ENCODE measurements at regions not wholly inside any gene's neighbourhood (a gene's known extent, or its start where the extent isn't known, plus 50 kb on each side); places are given as distances from the start of the nearest gene placed in this dataset.

- DNase-seq, result no peak
- POLR2A ChIA-PET, result no interaction called here
- Histone ChIP-seq H3K4me3 (ENCODE audit: control insufficient read depth in 1 of 7, extremely low read depth in 1 of 7, insufficient read depth in 4 of 7, low read depth in 2 of 7, low read length in 6 of 7) (no peak overlapping the region), H3K36me3 (ENCODE audit: control insufficient read depth in 4 of 4, insufficient read depth in 4 of 4, low read length in 3 of 4) (no peaks in the 10 kb centered on the region), H3K27ac (ENCODE audit: insufficient read depth in 1 of 2, low read depth in 1 of 2, low read length in 2 of 2, poor library complexity in 1 of 2, severe bottlenecking in 2 of 2) (no peak overlapping the region), H3K4me1 (ENCODE audit: control extremely low read depth in 1 of 4, control insufficient read depth in 4 of 4, insufficient read depth in 4 of 4, low read length in 3 of 4) (no peaks in the 10 kb centered on the region), H3K27me3 (replicated peaks in 2 of 5; ENCODE audit: control insufficient read depth in 4 of 5, insufficient read depth in 5 of 5, low read length in 4 of 5) (no peaks in the 10 kb centered on the region), H3K9me3 (ENCODE audit: control extremely low read depth in 1 of 5, control insufficient read depth in 4 of 5, insufficient read depth in 2 of 5, low read depth in 1 of 5, low read length in 4 of 5) (no peaks in the 10 kb centered on the region)
- CTCF ChIA-PET, result no interaction called here
- WGBS (ENCODE audit: insufficient coverage), result 100% methylated on average over 1 of the region's 3 CpGs
Observed at GRCh38 chr20:52592567-52592966, 379.6 kb upstream of the TSHZ2 start.

- WGBS (ENCODE audit: insufficient coverage), result 90% methylated on average over 2 of the region's 2 CpGs
- H3K27ac ChIP-seq (ENCODE audit: insufficient read depth in 1 of 2, low read depth in 1 of 2, low read length in 2 of 2, poor library complexity in 1 of 2, severe bottlenecking in 2 of 2), result no peak overlapping the region
- no peaks in the 10 kb centered on the region for H3K27me3 ChIP-seq (replicated peaks in 2 of 5; ENCODE audit: control insufficient read depth in 4 of 5, insufficient read depth in 5 of 5, low read length in 4 of 5)
- H3K36me3 ChIP-seq (ENCODE audit: control insufficient read depth in 4 of 4, insufficient read depth in 4 of 4, low read length in 3 of 4), result no peaks in the 10 kb centered on the region
- DNase-seq, result no peak
- no peaks in the 10 kb centered on the region for H3K4me1 ChIP-seq (ENCODE audit: control extremely low read depth in 1 of 4, control insufficient read depth in 4 of 4, insufficient read depth in 4 of 4, low read length in 3 of 4)
- no peaks in the 10 kb centered on the region for H3K9me3 ChIP-seq (ENCODE audit: control extremely low read depth in 1 of 5, control insufficient read depth in 4 of 5, insufficient read depth in 2 of 5, low read depth in 1 of 5, low read length in 4 of 5)
- no peak overlapping the region for H3K4me3 ChIP-seq (ENCODE audit: control insufficient read depth in 1 of 7, extremely low read depth in 1 of 7, insufficient read depth in 4 of 7, low read depth in 2 of 7, low read length in 6 of 7)
- CTCF ChIA-PET, result no interaction called here
- POLR2A ChIA-PET, result no interaction called here
Observed at GRCh38 chr20:52590100-52590499, 382.1 kb upstream of the TSHZ2 start.

GRCh38 chr20:52589251-52589812 is 382.8 kb upstream of the TSHZ2 start:
- ChIA-PET CTCF (no interaction called here), POLR2A (no interaction called here)
- 92% methylated on average over 3 of the region's 3 CpGs for WGBS (ENCODE audit: insufficient coverage)
- DNase-seq, result no peak
- Histone ChIP-seq H3K36me3 (ENCODE audit: control insufficient read depth in 4 of 4, insufficient read depth in 4 of 4, low read length in 3 of 4) (no peaks in the 10 kb centered on the region), H3K4me1 (ENCODE audit: control extremely low read depth in 1 of 4, control insufficient read depth in 4 of 4, insufficient read depth in 4 of 4, low read length in 3 of 4) (no peaks in the 10 kb centered on the region), H3K27ac (ENCODE audit: insufficient read depth in 1 of 2, low read depth in 1 of 2, low read length in 2 of 2, poor library complexity in 1 of 2, severe bottlenecking in 2 of 2) (no peak overlapping the region), H3K27me3 (replicated peaks in 2 of 5; ENCODE audit: control insufficient read depth in 4 of 5, insufficient read depth in 5 of 5, low read length in 4 of 5) (no peaks in the 10 kb centered on the region), H3K4me3 (ENCODE audit: control insufficient read depth in 1 of 7, extremely low read depth in 1 of 7, insufficient read depth in 4 of 7, low read depth in 2 of 7, low read length in 6 of 7) (no peak overlapping the region), H3K9me3 (ENCODE audit: control extremely low read depth in 1 of 5, control insufficient read depth in 4 of 5, insufficient read depth in 2 of 5, low read depth in 1 of 5, low read length in 4 of 5) (no peaks in the 10 kb centered on the region)

- H3K9me3 ChIP-seq (ENCODE audit: control extremely low read depth in 1 of 5, control insufficient read depth in 4 of 5, insufficient read depth in 2 of 5, low read depth in 1 of 5, low read length in 4 of 5), result no peaks in the 10 kb centered on the region
- no peak overlapping the region for H3K4me3 ChIP-seq (ENCODE audit: control insufficient read depth in 1 of 7, extremely low read depth in 1 of 7, insufficient read depth in 4 of 7, low read depth in 2 of 7, low read length in 6 of 7)
- CTCF ChIA-PET, result no interaction called here
- no peaks in the 10 kb centered on the region for H3K36me3 ChIP-seq (ENCODE audit: control insufficient read depth in 4 of 4, insufficient read depth in 4 of 4, low read length in 3 of 4)
- POLR2A ChIA-PET, result no interaction called here
- H3K4me1 ChIP-seq (ENCODE audit: control extremely low read depth in 1 of 4, control insufficient read depth in 4 of 4, insufficient read depth in 4 of 4, low read length in 3 of 4), result no peaks in the 10 kb centered on the region
- no peaks in the 10 kb centered on the region for H3K27me3 ChIP-seq (replicated peaks in 2 of 5; ENCODE audit: control insufficient read depth in 4 of 5, insufficient read depth in 5 of 5, low read length in 4 of 5)
- no peak overlapping the region for H3K27ac ChIP-seq (ENCODE audit: insufficient read depth in 1 of 2, low read depth in 1 of 2, low read length in 2 of 2, poor library complexity in 1 of 2, severe bottlenecking in 2 of 2)
- DNase-seq, result no peak
Observed at GRCh38 chr20:52586660-52587059, 385.5 kb upstream of the TSHZ2 start.

- ChIA-PET CTCF (no interaction called here), POLR2A (no interaction called here)
- WGBS (ENCODE audit: insufficient coverage), result no CpG with 5 or more reads among the region's 2 CpGs
- no peak for DNase-seq
- H3K4me3 ChIP-seq (ENCODE audit: control insufficient read depth in 1 of 7, extremely low read depth in 1 of 7, insufficient read depth in 4 of 7, low read depth in 2 of 7, low read length in 6 of 7), result no peak overlapping the region
- H3K9me3 ChIP-seq (ENCODE audit: control extremely low read depth in 1 of 5, control insufficient read depth in 4 of 5, insufficient read depth in 2 of 5, low read depth in 1 of 5, low read length in 4 of 5), result no peaks in the 10 kb centered on the region
- no peaks in the 10 kb centered on the region for H3K27me3 ChIP-seq (replicated peaks in 2 of 5; ENCODE audit: control insufficient read depth in 4 of 5, insufficient read depth in 5 of 5, low read length in 4 of 5)
- no peaks in the 10 kb centered on the region for H3K4me1 ChIP-seq (ENCODE audit: control extremely low read depth in 1 of 4, control insufficient read depth in 4 of 4, insufficient read depth in 4 of 4, low read length in 3 of 4)
- no peak overlapping the region for H3K27ac ChIP-seq (ENCODE audit: insufficient read depth in 1 of 2, low read depth in 1 of 2, low read length in 2 of 2, poor library complexity in 1 of 2, severe bottlenecking in 2 of 2)
- H3K36me3 ChIP-seq (ENCODE audit: control insufficient read depth in 4 of 4, insufficient read depth in 4 of 4, low read length in 3 of 4), result no peaks in the 10 kb centered on the region
Observed at GRCh38 chr20:52585333-52585732, 386.8 kb upstream of the TSHZ2 start.

- no peaks in the 10 kb centered on the region for H3K36me3 ChIP-seq (ENCODE audit: control insufficient read depth in 4 of 4, insufficient read depth in 4 of 4, low read length in 3 of 4)
- no peak overlapping the region for H3K27ac ChIP-seq (ENCODE audit: insufficient read depth in 1 of 2, low read depth in 1 of 2, low read length in 2 of 2, poor library complexity in 1 of 2, severe bottlenecking in 2 of 2)
- H3K4me3 ChIP-seq (ENCODE audit: control insufficient read depth in 1 of 7, extremely low read depth in 1 of 7, insufficient read depth in 4 of 7, low read depth in 2 of 7, low read length in 6 of 7), result no peak overlapping the region
- 98% methylated on average over 5 of the region's 5 CpGs for WGBS (ENCODE audit: insufficient coverage)
- ChIA-PET CTCF (no interaction called here), POLR2A (no interaction called here)
- H3K9me3 ChIP-seq (ENCODE audit: control extremely low read depth in 1 of 5, control insufficient read depth in 4 of 5, insufficient read depth in 2 of 5, low read depth in 1 of 5, low read length in 4 of 5), result no peaks in the 10 kb centered on the region
- H3K4me1 ChIP-seq (ENCODE audit: control extremely low read depth in 1 of 4, control insufficient read depth in 4 of 4, insufficient read depth in 4 of 4, low read length in 3 of 4), result no peaks in the 10 kb centered on the region
- H3K27me3 ChIP-seq (replicated peaks in 2 of 5; ENCODE audit: control insufficient read depth in 4 of 5, insufficient read depth in 5 of 5, low read length in 4 of 5), result no peaks in the 10 kb centered on the region
- DNase-seq, result no peak
Observed at GRCh38 chr20:52578559-52578958, 387.0 kb upstream of the ZFP64 start.

- WGBS (ENCODE audit: insufficient coverage), result 76% methylated on average over 2 of the region's 3 CpGs
- Histone ChIP-seq H3K36me3 (ENCODE audit: control insufficient read depth in 4 of 4, insufficient read depth in 4 of 4, low read length in 3 of 4) (no peaks in the 10 kb centered on the region), H3K4me3 (ENCODE audit: control insufficient read depth in 1 of 7, extremely low read depth in 1 of 7, insufficient read depth in 4 of 7, low read depth in 2 of 7, low read length in 6 of 7) (no peak overlapping the region), H3K27me3 (replicated peaks in 2 of 5; ENCODE audit: control insufficient read depth in 4 of 5, insufficient read depth in 5 of 5, low read length in 4 of 5) (no peaks in the 10 kb centered on the region), H3K9me3 (ENCODE audit: control extremely low read depth in 1 of 5, control insufficient read depth in 4 of 5, insufficient read depth in 2 of 5, low read depth in 1 of 5, low read length in 4 of 5) (no peaks in the 10 kb centered on the region), H3K4me1 (ENCODE audit: control extremely low read depth in 1 of 4, control insufficient read depth in 4 of 4, insufficient read depth in 4 of 4, low read length in 3 of 4) (no peaks in the 10 kb centered on the region), H3K27ac (ENCODE audit: insufficient read depth in 1 of 2, low read depth in 1 of 2, low read length in 2 of 2, poor library complexity in 1 of 2, severe bottlenecking in 2 of 2) (no peak overlapping the region)
- ChIA-PET CTCF (no interaction called here), POLR2A (no interaction called here)
- no peak for DNase-seq
Observed at GRCh38 chr20:52577696-52578095, 386.1 kb upstream of the ZFP64 start.
